ENCODE measurements at regions not wholly inside any gene's neighbourhood (a gene's known extent, or its start where the extent isn't known, plus 50 kb on each side); places are given as distances from the start of the nearest gene placed in this dataset.

DNA sequence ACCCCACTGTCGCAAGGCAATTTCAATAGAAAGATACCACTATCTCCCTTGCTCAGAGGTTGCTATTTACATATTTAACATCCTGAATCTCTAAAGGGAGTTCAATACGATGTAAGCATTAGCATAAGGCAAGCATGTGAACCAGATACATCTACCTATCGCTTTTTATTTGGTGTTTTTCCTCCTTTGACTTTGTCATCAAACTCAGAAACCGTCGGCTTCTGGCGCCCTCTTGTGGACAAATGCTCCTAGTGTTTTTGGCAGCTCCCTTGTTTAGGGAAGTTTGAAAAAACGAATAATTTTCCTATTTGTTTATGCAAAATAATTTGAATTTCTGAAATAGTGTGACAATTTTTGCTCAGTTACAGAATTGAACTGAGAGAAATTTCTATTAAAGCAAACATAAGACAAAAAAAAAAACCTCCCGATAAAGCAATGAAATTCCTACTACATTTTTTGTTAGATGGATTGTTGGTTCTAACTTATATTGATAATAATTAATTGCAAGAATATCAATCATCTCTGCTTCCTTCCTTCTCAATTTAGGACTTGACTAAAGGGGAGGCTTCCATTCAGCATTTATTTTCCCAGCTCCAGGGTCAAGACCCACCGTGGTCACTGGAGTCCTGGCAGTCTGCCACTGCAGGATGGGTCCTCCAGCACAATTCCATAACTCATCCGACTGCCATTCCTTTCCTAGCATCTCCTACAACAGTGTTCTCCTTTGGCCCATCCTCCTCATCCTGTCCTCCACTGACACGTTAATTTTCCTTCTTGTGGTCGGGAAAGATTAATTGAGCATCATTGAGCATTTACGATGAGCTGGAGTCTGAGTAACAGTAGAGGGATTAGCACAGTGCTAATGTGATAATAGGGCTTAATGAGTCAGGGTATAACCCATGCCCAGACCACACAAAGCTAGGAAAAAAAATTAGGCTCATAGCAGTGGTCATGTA, 131.8 kb upstream of the CHD1 start:
- peak overlapping the region; percentile 33; the same call in 1 of the 2 replicates for H3K27ac ChIP-seq (ENCODE audit: low read depth, low read length)
- H2AFZ ChIP-seq (ENCODE audit: low read length): peak overlapping the region; percentile 92
- H3K9ac ChIP-seq (replicated peaks in 1 of 4; ENCODE audit: extremely low read depth in 1 of 4, low read depth in 3 of 4, low read length in 3 of 4): no peak overlapping the region
- peak; percentile 86 to 90 for TF ChIP-seq RAD21 (IDR thresholded peaks at IDR 0.05 in 1 of 2, conservative IDR thresholded peaks at IDR 0.05 in 1 of 2; ENCODE audit: low read depth in 2 of 2, low read length in 2 of 2)

More for the DNA sequence above, 131.8 kb upstream of the CHD1 start:
- H3K23me2 ChIP-seq (ENCODE audit: low read depth, low read length): no peaks in the 10 kb centered on the region
- no peaks in the 10 kb centered on the region for H3K9me3 ChIP-seq (ENCODE audit: insufficient read depth in 2 of 2, low read depth in 1 of 2, low read length in 1 of 2)
- peak; percentile 13 for FAIRE-seq
- no peak overlapping the region for H3K4me3 ChIP-seq (ENCODE audit: extremely low read depth in 1 of 4, insufficient read depth in 2 of 4, low read depth in 3 of 4, low read length in 4 of 4)
- H3K79me2 ChIP-seq (ENCODE audit: control insufficient read depth in 1 of 2, insufficient read depth in 2 of 2, low read length in 2 of 2): no peaks in the 10 kb centered on the region
- H3K23ac ChIP-seq (ENCODE audit: insufficient read length): no peak overlapping the region
- 47% methylated on average over 13 of the region's 13 CpGs; no CpG with 5 or more reads in 1 of the 2 experiments for WGBS, 2 experiments (ENCODE audit: extremely low coverage in 1 of 2, insufficient coverage in 1 of 2, insufficient read length in 1 of 2, insufficient replicate concordance in 2 of 2, low coverage in 1 of 2, low lambda C conversion rate in 2 of 2, missing lambda C conversion rate in 1 of 2)
- H3K4me1 ChIP-seq (replicated peaks in 1 of 4; ENCODE audit: control insufficient read depth in 3 of 4, insufficient read depth in 4 of 4, low read length in 3 of 4): no peaks in the 10 kb centered on the region
- H2BK20ac ChIP-seq (ENCODE audit: low read length): no peak overlapping the region
- no peak overlapping the region for H3K18ac ChIP-seq (ENCODE audit: extremely low read depth, low read length)
- CTCF ChIA-PET (ENCODE audit: partially characterized antibody): interaction anchor here (0.6 to 3.7 kb wide), 33 partner anchors 10 to 221 kb away, joined by 3 to 22 read pairs (median 4); no protein-coding TSS in a partner anchor
- H3K79me1 ChIP-seq (ENCODE audit: low read depth, low read length): no peaks in the 10 kb centered on the region
- no peak overlapping the region for H3K4ac ChIP-seq (replicated peaks; ENCODE audit: insufficient read length, low read depth, low read length)
- peak overlapping the region in 1 of 2 experiments; percentile 38; a peak in 1 of 4 replicates for H3K4me2 ChIP-seq (ENCODE audit: insufficient read depth in 1 of 2, low read depth in 2 of 2, low read length in 2 of 2)
- H2AK5ac ChIP-seq (ENCODE audit: low read depth, low read length): no peak overlapping the region
- no peak overlapping the region for H2BK15ac ChIP-seq (ENCODE audit: low read length)
- H3K27me3 ChIP-seq (replicated peaks in 1 of 4; ENCODE audit: control insufficient read depth in 3 of 4, extremely low read depth in 1 of 4, insufficient read depth in 3 of 4, low read length in 3 of 4): no peaks in the 10 kb centered on the region
- DNase-seq (ENCODE audit: low read depth in 1 of 2, low spot score in 2 of 2): peak; percentile 15 to 87
- no peak overlapping the region for H4K5ac ChIP-seq (ENCODE audit: insufficient read length, low read depth, low read length)
- no peak overlapping the region for H4K91ac ChIP-seq (replicated peaks; ENCODE audit: insufficient read length, low read length)
- H3K36me3 ChIP-seq (ENCODE audit: control insufficient read depth in 2 of 4, insufficient read depth in 4 of 4, low read length in 3 of 4): no peaks in the 10 kb centered on the region
- H3K14ac ChIP-seq (ENCODE audit: insufficient read length): no peak overlapping the region
- no peak overlapping the region for H3K56ac ChIP-seq (replicated peaks; ENCODE audit: insufficient read length, low read depth, low read length)
- no peak overlapping the region for H4K8ac ChIP-seq (ENCODE audit: extremely low read depth, insufficient read depth, low read length)
- H2BK5ac ChIP-seq (ENCODE audit: low read depth, low read length): no peak overlapping the region
- H4K20me1 ChIP-seq (replicated peaks in 1 of 2; ENCODE audit: control insufficient read depth in 1 of 2, insufficient read depth in 2 of 2, low read length in 2 of 2): no peaks in the 10 kb centered on the region
- no peak overlapping the region for H2BK12ac ChIP-seq (ENCODE audit: low read depth, low read length)
- POLR2A ChIA-PET (ENCODE audit: partially characterized antibody): no interaction called here
- H2BK120ac ChIP-seq (replicated peaks; ENCODE audit: low read depth, low read length): no peak overlapping the region

Measured in H1 (cell line).